CD4-positive, alpha-beta T cell treated with Interleukin-4 for 4 hours (primary cell): ENCODE measurements at regions not wholly inside any gene's neighbourhood (a gene's known extent, or its start where the extent isn't known, plus 50 kb on each side); places are given as distances from the start of the nearest gene placed in this dataset.

ENCODE experiments used
- DNase-seq: peaks from one replicate; pipeline ENCODE4 v3.0.0-alpha.2; 2020

GRCh38 chr2:181252262-181253148 is 204.7 kb upstream of the ITGA4 start:
- no peak for DNase-seq

- DNase-seq = no peak
These were observed 203.7 kb upstream of the ITGA4 start for GRCh38 chr2:181253438-181253837.

DNA sequence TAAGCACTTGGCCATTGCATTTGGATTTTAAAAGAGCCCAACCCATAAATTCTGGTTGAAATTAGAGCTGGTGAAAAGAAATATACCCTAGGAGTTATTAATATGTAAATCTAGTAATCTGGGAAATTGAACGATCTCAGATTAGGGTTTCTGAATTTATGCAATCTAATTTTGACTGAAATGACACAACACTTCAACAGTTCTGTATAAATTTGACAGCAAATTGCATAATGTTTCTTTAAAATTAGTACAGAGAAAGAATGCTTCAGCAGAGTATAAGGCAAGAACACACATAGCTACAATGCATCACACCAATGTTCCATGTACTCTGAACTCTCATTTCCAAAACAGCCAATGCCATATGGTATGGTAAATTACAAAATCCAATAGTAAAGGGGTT is 201.5 kb upstream of the ITGA4 start:
- no peak for DNase-seq

GRCh38 chr2:181258720-181259119 is 198.5 kb upstream of the ITGA4 start:
- no peak for DNase-seq

DNA sequence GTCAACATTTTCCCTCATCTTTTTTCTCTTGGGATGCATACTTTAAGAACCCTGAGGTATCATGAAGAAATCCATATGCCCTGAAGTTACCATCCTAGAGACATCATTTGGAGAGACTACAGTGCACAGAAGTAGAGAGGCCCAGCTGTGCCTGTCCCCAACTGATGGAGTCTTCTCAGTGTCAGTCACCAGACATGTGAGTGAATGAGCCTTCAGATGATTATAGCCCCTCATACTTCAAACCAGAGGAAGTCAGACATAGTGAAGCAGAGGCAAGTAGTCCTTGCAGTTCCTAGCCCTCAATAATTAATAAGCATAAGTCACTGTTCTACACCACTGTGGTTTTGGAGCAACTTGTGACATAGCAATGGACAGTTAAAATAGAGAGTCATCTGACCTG is 194.4 kb upstream of the ITGA4 start:
- DNase-seq = no peak

- DNase-seq = no peak
These were observed 193.2 kb upstream of the ITGA4 start for GRCh38 chr2:181264001-181264400.

- no peak for DNase-seq
These were observed 192.7 kb upstream of the ITGA4 start for GRCh38 chr2:181264441-181264840.

DNA sequence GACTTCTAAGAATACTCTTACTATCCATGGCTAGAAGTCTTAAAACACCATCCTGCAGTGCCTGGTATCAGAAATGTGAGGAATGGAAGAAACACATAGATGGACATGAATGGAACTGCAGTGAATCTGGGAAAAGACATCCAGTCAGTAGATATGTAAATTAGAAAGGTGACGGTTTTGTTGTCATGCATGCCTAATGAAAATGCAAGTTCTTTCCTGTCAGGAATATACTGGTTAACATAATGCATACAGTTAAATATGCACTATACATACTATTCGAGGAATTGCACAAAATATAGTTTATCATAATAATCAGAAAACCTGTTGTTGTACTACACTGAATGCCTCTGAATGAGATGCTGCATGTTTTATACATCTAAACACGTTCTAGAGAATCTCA is 190.6 kb upstream of the ITGA4 start:
- no peak for DNase-seq

- no peak for DNase-seq
These were observed 188.9 kb upstream of the ITGA4 start for GRCh38 chr2:181268174-181268867.

- DNase-seq = no peak
These were observed 183.2 kb upstream of the ITGA4 start for GRCh38 chr2:181273986-181274385.

- peak; percentile 53 for DNase-seq
These were observed 181.5 kb upstream of the ITGA4 start for GRCh38 chr2:181275643-181276070.

DNA sequence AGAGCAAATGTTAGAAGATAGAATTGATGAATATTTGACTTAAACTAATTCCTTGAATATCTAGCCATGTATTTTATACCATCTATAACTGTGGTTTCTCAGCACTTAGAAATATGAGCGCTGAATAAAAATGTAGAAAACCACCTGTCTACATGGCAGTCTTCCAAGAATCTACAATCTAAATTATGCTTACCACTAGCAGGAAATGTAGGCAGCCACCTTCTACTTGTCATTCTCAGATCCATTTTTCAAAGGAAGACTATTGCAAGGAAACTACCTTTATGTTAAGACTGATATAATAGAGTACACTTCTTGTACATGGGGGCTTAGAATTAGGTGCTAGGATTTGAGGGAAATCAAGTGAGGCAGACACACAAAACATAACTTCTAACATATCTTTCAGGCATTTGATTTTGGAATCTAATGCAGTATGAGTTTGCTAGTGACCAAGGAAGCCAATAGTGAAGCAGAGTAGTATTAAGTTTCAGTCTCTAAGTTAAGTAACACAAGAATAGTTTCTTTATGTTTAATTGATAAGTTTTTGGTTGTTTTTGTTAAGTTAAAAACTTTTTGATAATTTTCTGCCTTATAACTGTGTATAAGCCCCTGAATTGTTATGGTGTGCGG is 175.9 kb upstream of the ITGA4 start:
- peak; percentile 77 for DNase-seq

GRCh38 chr2:181285116-181285515 is 172.1 kb upstream of the ITGA4 start:
- no peak for DNase-seq

- no peak for DNase-seq
These were observed 167.5 kb upstream of the ITGA4 start for GRCh38 chr2:181289698-181290097.

DNA sequence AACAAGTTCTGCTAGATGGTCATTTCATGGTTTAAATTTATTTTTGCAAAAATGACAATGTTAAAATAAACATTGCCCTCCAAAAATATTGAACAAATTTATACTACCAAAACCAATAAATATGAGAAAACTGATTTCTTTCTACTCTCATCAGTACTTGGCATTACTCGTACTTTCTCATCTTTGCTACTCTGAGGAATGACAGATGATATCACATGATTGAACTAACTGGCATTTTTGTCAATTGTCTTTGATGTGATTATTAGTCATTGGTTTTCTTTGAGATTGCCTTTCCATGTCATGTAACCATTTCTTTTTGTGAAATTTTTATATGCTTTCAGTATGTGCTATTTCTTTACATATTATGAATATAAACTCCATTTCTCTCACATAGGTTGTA is 167.0 kb upstream of the ITGA4 start:
- DNase-seq = no peak

GRCh38 chr2:181294979-181295378 is 162.2 kb upstream of the ITGA4 start:
- no peak for DNase-seq

DNA sequence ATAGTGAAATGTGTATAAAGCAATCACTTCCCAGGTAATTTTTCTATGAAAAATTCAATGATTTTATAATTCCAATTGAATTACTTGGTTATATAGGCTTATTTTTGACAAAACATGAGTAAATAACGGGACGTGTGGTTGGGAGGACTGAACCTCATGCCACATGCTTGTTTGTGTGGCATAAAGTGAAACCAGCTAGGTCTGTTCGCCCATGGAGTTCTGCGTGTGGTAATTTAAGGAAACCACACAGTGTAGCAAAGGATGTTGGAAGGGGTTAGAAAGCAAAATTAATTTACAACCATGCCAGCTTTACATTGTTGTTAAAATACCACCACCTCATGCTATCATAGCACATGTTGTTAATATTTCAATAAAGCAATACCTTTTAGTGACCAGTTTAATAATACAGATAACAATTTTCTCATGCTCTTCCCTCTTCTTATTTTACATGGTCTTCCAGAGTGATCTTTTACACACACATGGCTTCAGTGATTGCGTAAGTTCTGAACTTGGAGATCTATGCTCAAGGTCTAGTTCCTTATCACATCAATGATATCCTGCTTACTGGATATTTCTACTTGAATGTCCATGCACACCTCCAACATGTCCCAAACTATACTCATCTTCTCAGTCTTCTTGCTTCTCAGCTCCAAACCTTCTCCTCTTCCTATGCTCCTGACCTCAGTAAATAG is 156.4 kb upstream of the ITGA4 start:
- peak; percentile 79 for DNase-seq

GRCh38 chr2:181304011-181304844 is 153.0 kb upstream of the ITGA4 start:
- peak; percentile 28 for DNase-seq

GRCh38 chr2:181305301-181306123 is 151.7 kb upstream of the ITGA4 start:
- peak; percentile 76 for DNase-seq

DNA sequence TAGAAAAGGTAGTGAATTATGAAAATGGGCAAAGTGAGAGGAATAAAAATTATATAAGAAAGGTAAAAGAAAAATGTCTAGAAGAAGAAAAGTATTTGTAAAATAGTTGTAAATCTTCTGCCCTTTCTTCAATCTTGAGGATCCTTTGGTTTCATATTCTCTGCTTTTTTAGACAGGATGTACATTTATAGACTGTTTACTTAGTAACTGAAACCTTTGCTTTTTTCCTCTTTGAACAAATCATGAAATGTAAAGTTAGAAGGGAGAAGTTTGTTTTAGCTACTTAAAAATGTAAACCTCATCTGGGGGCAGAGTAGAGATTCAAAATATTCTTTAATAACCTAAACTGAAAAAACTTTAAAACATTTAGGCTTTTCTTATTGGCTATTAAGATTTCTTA is 150.4 kb upstream of the ITGA4 start:
- DNase-seq = peak; percentile 61
